HG03066 (cell line): ENCODE measurements at regions not wholly inside any gene's neighbourhood (a gene's known extent, or its start where the extent isn't known, plus 50 kb on each side); places are given as distances from the start of the nearest gene placed in this dataset.

Experiments used
- ATAC-seq: cut with Tn5 transposase; IDR thresholded peaks from one replicate; pipeline ENCODE4 v1.9.1; 2021; ENCODE audit warnings: low read depth; ENCODE audit not compliant: unreplicated experiment

DNA sequence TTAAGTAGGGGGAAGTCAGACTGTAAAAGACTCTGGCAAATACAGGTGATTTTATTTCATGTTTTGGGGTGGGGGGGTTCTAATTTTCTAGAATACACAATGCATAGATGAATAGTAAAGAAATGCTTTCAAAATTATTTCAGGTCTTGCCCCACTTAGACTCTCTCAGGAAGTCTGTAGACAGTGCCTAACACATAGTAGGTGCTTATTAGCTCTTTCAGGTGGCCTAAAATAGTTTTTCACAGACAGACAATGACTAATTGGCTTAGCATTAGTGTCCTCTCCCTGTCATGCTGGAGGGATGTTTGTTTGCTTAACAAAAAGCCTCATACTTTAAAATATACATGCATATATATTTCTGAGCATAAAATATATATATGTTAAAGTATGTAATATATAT lies 366.0 kb downstream of the SOX9 start:
- ATAC-seq, result no peak

GRCh38 chr17:72487731-72488494 lies 367.1 kb downstream of the SOX9 start:
- no peak for ATAC-seq

GRCh38 chr17:72488555-72489271 lies 367.9 kb downstream of the SOX9 start:
- no peak for ATAC-seq

- no peak for ATAC-seq
Observed at GRCh38 chr17:72489272-72489641, 368.4 kb downstream of the SOX9 start.

- no peak for ATAC-seq
Observed at GRCh38 chr17:72491102-72491501, 370.3 kb downstream of the SOX9 start.

GRCh38 chr17:72492494-72492893 lies 371.7 kb downstream of the SOX9 start:
- ATAC-seq, result no peak

DNA sequence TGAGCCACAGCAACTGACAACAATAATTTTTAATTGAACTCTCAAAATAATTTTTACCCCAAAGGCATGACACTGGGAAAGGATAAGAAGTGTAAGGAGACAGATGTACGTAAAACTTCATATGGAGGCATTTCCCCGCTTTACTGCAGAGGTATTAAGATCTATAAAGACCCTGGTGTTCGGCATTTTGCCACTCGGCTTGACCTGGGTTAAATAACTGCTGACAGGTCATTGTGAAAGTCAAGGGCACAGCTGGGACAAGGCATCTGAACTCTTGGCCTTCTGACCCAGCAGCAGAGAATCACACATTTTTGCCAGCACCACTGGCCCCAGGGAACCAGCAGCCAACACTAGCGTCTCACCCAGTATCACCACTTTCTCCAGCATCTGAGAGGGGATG lies 372.1 kb downstream of the SOX9 start:
- ATAC-seq, result no peak

DNA sequence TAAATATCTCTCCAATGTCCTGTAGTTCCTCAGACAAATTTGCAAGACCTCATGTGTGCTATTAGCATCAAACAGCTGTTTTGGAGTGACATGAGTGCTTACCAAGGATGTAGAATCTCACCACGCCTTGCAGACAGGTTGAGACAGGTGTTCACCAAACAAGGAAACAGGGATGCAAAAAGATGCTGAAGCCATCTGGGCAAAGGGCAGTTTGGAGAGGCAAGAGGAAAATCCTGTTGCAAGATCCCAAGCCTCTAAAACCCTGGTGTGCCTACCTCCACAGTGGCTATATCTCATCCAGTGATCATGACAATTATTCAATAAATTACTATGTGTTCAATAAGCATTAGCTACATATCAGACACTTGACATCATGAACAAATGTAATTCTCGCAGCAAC lies 373.7 kb downstream of the SOX9 start:
- no peak for ATAC-seq

GRCh38 chr17:72496461-72496860 lies 375.6 kb downstream of the SOX9 start:
- ATAC-seq, result no peak

GRCh38 chr17:72497915-72498314 lies 377.1 kb downstream of the SOX9 start:
- no peak for ATAC-seq

- peak; percentile 54 for ATAC-seq
Observed at GRCh38 chr17:72498364-72499210, 377.8 kb downstream of the SOX9 start.

- no peak for ATAC-seq
Observed at GRCh38 chr17:72501404-72502370, 380.9 kb downstream of the SOX9 start.

- no peak for ATAC-seq
Observed at GRCh38 chr17:72502371-72503341, 381.8 kb downstream of the SOX9 start.

DNA sequence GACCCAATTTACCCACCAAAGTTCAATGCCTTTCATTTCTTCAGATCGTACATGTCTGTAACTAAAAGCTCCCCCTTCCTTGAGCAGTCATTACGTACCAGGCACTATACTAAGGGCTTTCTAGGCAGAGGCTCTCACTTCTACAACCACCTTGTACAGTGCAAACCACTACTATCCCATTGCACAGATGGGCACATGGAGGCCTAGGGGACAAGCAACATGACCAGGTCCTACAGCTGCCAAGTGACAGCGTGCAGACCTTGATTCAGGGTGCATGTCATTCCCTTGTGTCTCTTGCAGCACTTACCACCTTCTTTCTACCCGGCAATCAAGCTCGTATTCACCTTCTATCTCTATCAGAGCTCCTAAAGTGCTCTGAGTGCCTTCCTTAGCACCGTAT lies 382.7 kb downstream of the SOX9 start:
- ATAC-seq, result no peak

DNA sequence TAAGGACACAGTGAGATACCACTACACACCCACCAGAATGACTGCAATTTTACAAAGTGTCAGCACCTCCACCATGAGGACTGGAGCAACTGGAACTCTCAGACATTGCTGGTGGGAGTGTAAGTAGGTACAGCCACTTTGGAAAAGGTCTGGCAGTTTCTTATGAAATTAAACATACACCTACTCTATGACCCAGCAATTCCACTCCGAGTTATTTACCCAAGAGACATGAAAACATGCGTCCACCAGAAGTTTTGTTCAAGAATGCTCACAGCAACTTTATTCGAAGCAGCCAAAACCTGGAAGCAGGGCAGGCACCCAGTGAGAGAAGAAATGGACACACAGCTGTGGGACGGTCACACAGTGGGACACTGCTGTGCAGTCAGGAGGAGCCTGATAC lies 384.0 kb downstream of the SOX9 start:
- ATAC-seq, result no peak

DNA sequence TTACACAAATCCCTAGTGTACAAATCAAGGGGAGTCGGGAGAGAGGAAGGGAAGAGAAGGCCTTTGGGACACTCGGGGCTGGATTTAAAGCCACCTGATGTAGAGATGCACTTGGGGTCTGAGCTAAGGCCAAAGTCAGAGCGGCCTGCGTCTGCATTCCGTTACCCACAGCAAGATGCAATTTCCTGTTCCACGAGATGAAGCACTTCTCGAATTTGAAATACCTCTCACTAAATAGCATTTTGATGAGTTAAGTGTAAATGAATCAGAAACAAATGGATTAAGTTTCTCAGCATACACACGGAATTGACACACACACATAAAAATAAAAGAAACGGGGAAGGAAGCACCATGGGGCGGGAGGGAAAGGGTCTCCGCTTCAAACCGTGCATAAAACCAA lies 386.0 kb downstream of the SOX9 start:
- ATAC-seq, result no peak

- ATAC-seq, result no peak
Observed at GRCh38 chr17:72507370-72507769, 386.6 kb downstream of the SOX9 start.

GRCh38 chr17:72510351-72511016 lies 389.7 kb downstream of the SOX9 start:
- no peak for ATAC-seq

DNA sequence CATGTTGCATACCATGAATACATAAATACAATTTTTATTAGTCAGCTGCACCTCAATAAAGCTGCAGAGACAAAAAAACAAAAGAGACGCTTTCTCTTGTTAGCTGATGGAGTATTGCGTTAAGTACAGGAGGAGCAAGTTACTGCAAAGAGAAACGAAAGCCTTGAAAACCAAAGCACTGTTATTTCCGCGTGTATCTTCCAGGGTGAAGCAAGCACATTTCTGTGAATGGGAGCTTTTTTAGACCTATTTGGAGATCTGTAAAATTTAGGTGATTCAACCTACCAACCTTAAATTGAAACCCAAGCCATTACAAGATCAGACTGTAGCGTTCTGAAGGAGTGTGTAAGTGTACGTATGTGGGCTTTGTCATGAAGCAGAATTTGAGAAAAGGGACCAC lies 390.4 kb downstream of the SOX9 start:
- no peak for ATAC-seq
